ENCODE measurements at regions not wholly inside any gene's neighbourhood (a gene's known extent, or its start where the extent isn't known, plus 50 kb on each side); places are given as distances from the start of the nearest gene placed in this dataset.
"Not testable (repeated sequence)": the region's sequence is repeated elsewhere in the genome, so short reads cannot be mapped to it uniquely, and the experiment has no call there.

- peaks cover 18% of the 10 kb centered on the region for H3K9me3 ChIP-seq (ENCODE audit: insufficient read depth, low read depth, low read length)
- Mint-ChIP-seq H3K36me3 (ENCODE audit: low read depth, unreplicated experiment) (peaks cover 2% of the 10 kb centered on the region), H3K4me1 (ENCODE audit: low read depth, unreplicated experiment) (peaks cover 2% of the 10 kb centered on the region), H3K27ac (ENCODE audit: unreplicated experiment) (no peak overlapping the region), H3K9me3 (ENCODE audit: unreplicated experiment) (peaks cover 40% of the 10 kb centered on the region), H3K4me3 (ENCODE audit: unreplicated experiment) (no peak overlapping the region), H3K27me3 (ENCODE audit: low read depth, unreplicated experiment) (no peaks in the 10 kb centered on the region)
- FAIRE-seq (no peak), DNase-seq (ENCODE audit: low read depth) (peak; percentile 8)
- H4K20me1 ChIP-seq (ENCODE audit: insufficient read depth, low read length): no peaks in the 10 kb centered on the region
- no peaks in the 10 kb centered on the region for H3K4me1 ChIP-seq (ENCODE audit: insufficient read depth, low read length)
- H3K4me3 ChIP-seq (ENCODE audit: insufficient read depth, low read depth, low read length): no peak overlapping the region
- no peaks in the 10 kb centered on the region for H3K79me2 ChIP-seq (ENCODE audit: insufficient read depth, low read length)
- no peak overlapping the region for H3K9ac ChIP-seq (ENCODE audit: low read length)
- TF ChIP-seq, protein P1, sequence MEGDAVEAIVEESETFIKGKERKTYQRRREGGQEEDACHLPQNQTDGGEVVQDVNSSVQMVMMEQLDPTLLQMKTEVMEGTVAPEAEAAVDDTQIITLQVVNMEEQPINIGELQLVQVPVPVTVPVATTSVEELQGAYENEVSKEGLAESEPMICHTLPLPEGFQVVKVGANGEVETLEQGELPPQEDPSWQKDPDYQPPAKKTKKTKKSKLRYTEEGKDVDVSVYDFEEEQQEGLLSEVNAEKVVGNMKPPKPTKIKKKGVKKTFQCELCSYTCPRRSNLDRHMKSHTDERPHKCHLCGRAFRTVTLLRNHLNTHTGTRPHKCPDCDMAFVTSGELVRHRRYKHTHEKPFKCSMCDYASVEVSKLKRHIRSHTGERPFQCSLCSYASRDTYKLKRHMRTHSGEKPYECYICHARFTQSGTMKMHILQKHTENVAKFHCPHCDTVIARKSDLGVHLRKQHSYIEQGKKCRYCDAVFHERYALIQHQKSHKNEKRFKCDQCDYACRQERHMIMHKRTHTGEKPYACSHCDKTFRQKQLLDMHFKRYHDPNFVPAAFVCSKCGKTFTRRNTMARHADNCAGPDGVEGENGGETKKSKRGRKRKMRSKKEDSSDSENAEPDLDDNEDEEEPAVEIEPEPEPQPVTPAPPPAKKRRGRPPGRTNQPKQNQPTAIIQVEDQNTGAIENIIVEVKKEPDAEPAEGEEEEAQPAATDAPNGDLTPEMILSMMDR (IDR thresholded peaks at IDR 0.05; ENCODE audit: insufficient read depth, low read depth, low read length): no peak
- TF ChIP-seq EZH2 (IDR thresholded peaks at IDR 0.05; ENCODE audit: insufficient read depth, low read length): no peak
- H3K27me3 ChIP-seq (ENCODE audit: insufficient read depth, low read length): no peaks in the 10 kb centered on the region
- H3K27ac ChIP-seq (ENCODE audit: low read depth, low read length): no peak overlapping the region
- H3K4me2 ChIP-seq (ENCODE audit: low read length): no peak overlapping the region
- no peaks in the 10 kb centered on the region for H3K36me3 ChIP-seq (ENCODE audit: insufficient read depth, low read length)
- no peak overlapping the region for H2AFZ ChIP-seq (ENCODE audit: low read depth, low read length)
These were observed 171.4 kb upstream of the NDUFV2 start for GRCh38 chr18:8930990-8931616.

DNA sequence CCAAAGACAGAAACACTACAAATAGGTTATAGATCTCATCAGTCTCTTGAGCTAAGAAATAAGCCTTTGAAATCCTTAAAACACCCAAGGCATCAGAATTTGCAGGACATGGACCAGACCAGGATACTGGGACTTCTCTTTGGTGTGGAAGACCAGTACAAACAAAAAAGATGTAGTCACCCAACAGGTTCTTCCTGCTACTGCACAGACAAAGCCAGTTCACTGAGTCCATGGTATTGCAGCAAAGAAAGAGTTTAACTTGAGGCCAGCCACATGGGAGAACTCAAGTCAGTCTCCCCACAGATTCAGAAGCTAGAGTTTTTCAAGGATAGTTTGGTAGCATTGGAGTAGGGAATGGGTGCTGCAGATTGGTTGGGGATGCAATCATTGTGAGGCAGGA is 169.6 kb upstream of the NDUFV2 start:
- Mint-ChIP-seq H3K4me3 (ENCODE audit: unreplicated experiment) (no peak overlapping the region), H3K27ac (ENCODE audit: unreplicated experiment) (no peak overlapping the region), H3K4me1 (ENCODE audit: low read depth, unreplicated experiment) (peaks cover 13% of the 10 kb centered on the region), H3K9me3 (ENCODE audit: unreplicated experiment) (peaks cover 34% of the 10 kb centered on the region), H3K36me3 (ENCODE audit: low read depth, unreplicated experiment) (peaks cover 2% of the 10 kb centered on the region), H3K27me3 (ENCODE audit: low read depth, unreplicated experiment) (no peaks in the 10 kb centered on the region)
- Histone ChIP-seq H3K4me1 (ENCODE audit: insufficient read depth, low read length) (peaks cover 5% of the 10 kb centered on the region), H3K36me3 (ENCODE audit: insufficient read depth, low read length) (no peaks in the 10 kb centered on the region), H2AFZ (ENCODE audit: low read depth, low read length) (no peak overlapping the region), H3K9ac (ENCODE audit: low read length) (no peak overlapping the region), H3K27me3 (ENCODE audit: insufficient read depth, low read length) (no peaks in the 10 kb centered on the region), H3K4me2 (ENCODE audit: low read length) (no peak overlapping the region), H3K4me3 (ENCODE audit: insufficient read depth, low read depth, low read length) (no peak overlapping the region), H3K27ac (ENCODE audit: low read depth, low read length) (no peak overlapping the region), H4K20me1 (ENCODE audit: insufficient read depth, low read length) (no peaks in the 10 kb centered on the region), H3K79me2 (ENCODE audit: insufficient read depth, low read length) (no peaks in the 10 kb centered on the region), H3K9me3 (ENCODE audit: insufficient read depth, low read depth, low read length) (peaks cover 14% of the 10 kb centered on the region)
- TF ChIP-seq, protein P1 (IDR thresholded peaks at IDR 0.05; ENCODE audit: insufficient read depth, low read depth, low read length): no peak
- no peak for TF ChIP-seq EZH2 (IDR thresholded peaks at IDR 0.05; ENCODE audit: insufficient read depth, low read length)
- FAIRE-seq (no peak), DNase-seq (ENCODE audit: low read depth) (no peak)

- H3K79me2 ChIP-seq (ENCODE audit: insufficient read depth, low read length): no peaks in the 10 kb centered on the region
- no peak overlapping the region for H3K4me3 Mint-ChIP-seq (ENCODE audit: unreplicated experiment)
These were observed 168.7 kb upstream of the NDUFV2 start for GRCh38 chr18:8933714-8934284.

GRCh38 chr18:8935346-8935745 is 167.2 kb upstream of the NDUFV2 start:
- H3K4me1 Mint-ChIP-seq (ENCODE audit: low read depth, unreplicated experiment): peaks cover 14% of the 10 kb centered on the region

More at GRCh38 chr18:8933714-8934284, 168.7 kb upstream of the NDUFV2 start:
- TF ChIP-seq EZH2 (IDR thresholded peaks at IDR 0.05; ENCODE audit: insufficient read depth, low read length): no peak
- H3K27me3 Mint-ChIP-seq (ENCODE audit: low read depth, unreplicated experiment): no peaks in the 10 kb centered on the region
- H2AFZ ChIP-seq (ENCODE audit: low read depth, low read length): no peak overlapping the region
- H3K9me3 Mint-ChIP-seq (ENCODE audit: unreplicated experiment): peaks cover 34% of the 10 kb centered on the region
- H3K4me1 ChIP-seq (ENCODE audit: insufficient read depth, low read length): peaks cover 5% of the 10 kb centered on the region
- H3K9me3 ChIP-seq (ENCODE audit: insufficient read depth, low read depth, low read length): peaks cover 12% of the 10 kb centered on the region
- no peak for FAIRE-seq
- no peak overlapping the region for H3K4me2 ChIP-seq (ENCODE audit: low read length)
- no peak overlapping the region for H3K4me3 ChIP-seq (ENCODE audit: insufficient read depth, low read depth, low read length)
- H3K9ac ChIP-seq (ENCODE audit: low read length): no peak overlapping the region
- H3K36me3 ChIP-seq (ENCODE audit: insufficient read depth, low read length): no peaks in the 10 kb centered on the region
- no peaks in the 10 kb centered on the region for H4K20me1 ChIP-seq (ENCODE audit: insufficient read depth, low read length)
- H3K36me3 Mint-ChIP-seq (ENCODE audit: low read depth, unreplicated experiment): peaks cover 2% of the 10 kb centered on the region
- peak; percentile 41 for DNase-seq (ENCODE audit: low read depth)
- H3K27me3 ChIP-seq (ENCODE audit: insufficient read depth, low read length): no peaks in the 10 kb centered on the region
- no peak overlapping the region for H3K27ac ChIP-seq (ENCODE audit: low read depth, low read length)
- no peak overlapping the region for H3K27ac Mint-ChIP-seq (ENCODE audit: unreplicated experiment)
- peaks cover 14% of the 10 kb centered on the region for H3K4me1 Mint-ChIP-seq (ENCODE audit: low read depth, unreplicated experiment)

More at GRCh38 chr18:8935346-8935745, 167.2 kb upstream of the NDUFV2 start:
- not testable (repeated sequence) for DNase-seq (ENCODE audit: low read depth); H2AFZ ChIP-seq (ENCODE audit: low read depth, low read length); H3K9me3 ChIP-seq (ENCODE audit: insufficient read depth, low read depth, low read length); H3K36me3 Mint-ChIP-seq (ENCODE audit: low read depth, unreplicated experiment); H3K9ac ChIP-seq (ENCODE audit: low read length); H3K4me3 Mint-ChIP-seq (ENCODE audit: unreplicated experiment); H3K27ac Mint-ChIP-seq (ENCODE audit: unreplicated experiment); H3K27ac ChIP-seq (ENCODE audit: low read depth, low read length); H3K79me2 ChIP-seq (ENCODE audit: insufficient read depth, low read length); H3K27me3 ChIP-seq (ENCODE audit: insufficient read depth, low read length); H3K4me1 ChIP-seq (ENCODE audit: insufficient read depth, low read length); H3K36me3 ChIP-seq (ENCODE audit: insufficient read depth, low read length); H4K20me1 ChIP-seq (ENCODE audit: insufficient read depth, low read length); H3K4me3 ChIP-seq (ENCODE audit: insufficient read depth, low read depth, low read length); FAIRE-seq; H3K27me3 Mint-ChIP-seq (ENCODE audit: low read depth, unreplicated experiment); H3K4me2 ChIP-seq (ENCODE audit: low read length)
- peaks cover 22% of the 10 kb centered on the region for H3K9me3 Mint-ChIP-seq (ENCODE audit: unreplicated experiment)
